DOHH2 (cell line): ENCODE measurements at regions not wholly inside any gene's neighbourhood (a gene's known extent, or its start where the extent isn't known, plus 50 kb on each side); places are given as distances from the start of the nearest gene placed in this dataset.

Source experiments
- EZH2phosphoT487 ChIP-seq: fragments of 200-600 bp; sonication (generic); IDR thresholded peaks from 2 replicates; pipeline ENCODE4 v1.6.1; 2017; ENCODE audit warnings: borderline replicate concordance, mild to moderate bottlenecking, antibody characterized with exemption, low read length, moderate library complexity, mixed read lengths
- TF ChIP-seq, protein P1 (sequence below): fragments of 200-600 bp; sonication (generic); IDR thresholded peaks from one replicate; pipeline ENCODE4 v1.5.1; 2014; ENCODE audit warnings: antibody characterized with exemption, mild to moderate bottlenecking, low read depth, low read length; ENCODE audit not compliant: poor library complexity, severe bottlenecking

GRCh38 chr6:154907291-154907690 is 87.8 kb upstream of the TIAM2 start:
- TF ChIP-seq, protein P1, sequence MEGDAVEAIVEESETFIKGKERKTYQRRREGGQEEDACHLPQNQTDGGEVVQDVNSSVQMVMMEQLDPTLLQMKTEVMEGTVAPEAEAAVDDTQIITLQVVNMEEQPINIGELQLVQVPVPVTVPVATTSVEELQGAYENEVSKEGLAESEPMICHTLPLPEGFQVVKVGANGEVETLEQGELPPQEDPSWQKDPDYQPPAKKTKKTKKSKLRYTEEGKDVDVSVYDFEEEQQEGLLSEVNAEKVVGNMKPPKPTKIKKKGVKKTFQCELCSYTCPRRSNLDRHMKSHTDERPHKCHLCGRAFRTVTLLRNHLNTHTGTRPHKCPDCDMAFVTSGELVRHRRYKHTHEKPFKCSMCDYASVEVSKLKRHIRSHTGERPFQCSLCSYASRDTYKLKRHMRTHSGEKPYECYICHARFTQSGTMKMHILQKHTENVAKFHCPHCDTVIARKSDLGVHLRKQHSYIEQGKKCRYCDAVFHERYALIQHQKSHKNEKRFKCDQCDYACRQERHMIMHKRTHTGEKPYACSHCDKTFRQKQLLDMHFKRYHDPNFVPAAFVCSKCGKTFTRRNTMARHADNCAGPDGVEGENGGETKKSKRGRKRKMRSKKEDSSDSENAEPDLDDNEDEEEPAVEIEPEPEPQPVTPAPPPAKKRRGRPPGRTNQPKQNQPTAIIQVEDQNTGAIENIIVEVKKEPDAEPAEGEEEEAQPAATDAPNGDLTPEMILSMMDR = no peak
- TF ChIP-seq EZH2phosphoT487 = no peak
